GM18520 (cell line): ENCODE measurements at regions not wholly inside any gene's neighbourhood (a gene's known extent, or its start where the extent isn't known, plus 50 kb on each side); places are given as distances from the start of the nearest gene placed in this dataset.

Experiments used
- ATAC-seq: cut with Tn5 transposase; IDR thresholded peaks from one replicate; pipeline ENCODE4 v1.9.1; 2021; ENCODE audit not compliant: unreplicated experiment

DNA sequence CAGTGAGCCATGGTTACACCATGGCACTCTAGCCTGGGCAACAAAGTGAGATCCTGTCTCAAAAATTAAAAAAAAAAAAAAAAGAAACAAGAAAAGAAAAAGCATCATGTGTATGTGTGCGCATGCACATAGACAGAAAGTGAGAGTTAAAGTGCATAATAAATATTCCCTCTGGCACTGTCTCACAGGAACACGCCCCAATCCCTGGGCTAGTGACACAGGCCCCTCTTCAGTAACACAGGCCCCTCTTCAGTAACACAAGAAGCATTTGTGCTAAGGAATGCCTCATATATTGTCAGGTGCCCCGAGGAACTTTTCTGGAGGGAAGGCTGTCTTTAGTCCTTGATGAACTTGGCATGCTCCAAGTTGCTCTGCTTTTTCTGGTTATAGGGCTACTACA, 57.5 kb downstream of the RPL27A start:
- no peak for ATAC-seq

DNA sequence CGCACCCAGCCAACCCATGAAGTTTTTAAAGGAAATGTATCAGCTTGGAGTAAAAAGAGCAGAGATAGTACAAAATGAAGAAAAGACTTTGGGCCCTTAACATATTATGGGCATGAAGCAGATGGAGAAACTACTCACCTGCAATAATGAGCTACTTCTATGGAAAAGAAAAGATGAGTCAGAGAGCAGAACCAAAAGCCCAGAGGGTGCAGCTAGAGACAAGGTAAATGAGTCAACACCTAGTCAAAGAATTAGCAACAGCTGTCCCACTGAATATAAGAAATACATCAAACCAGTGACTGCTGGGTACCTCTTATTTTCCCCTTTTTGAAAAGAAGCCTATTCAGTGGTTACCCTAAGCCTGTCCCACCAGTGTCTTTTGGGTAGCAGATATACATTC, 61.8 kb downstream of the RPL27A start:
- ATAC-seq, result no peak

DNA sequence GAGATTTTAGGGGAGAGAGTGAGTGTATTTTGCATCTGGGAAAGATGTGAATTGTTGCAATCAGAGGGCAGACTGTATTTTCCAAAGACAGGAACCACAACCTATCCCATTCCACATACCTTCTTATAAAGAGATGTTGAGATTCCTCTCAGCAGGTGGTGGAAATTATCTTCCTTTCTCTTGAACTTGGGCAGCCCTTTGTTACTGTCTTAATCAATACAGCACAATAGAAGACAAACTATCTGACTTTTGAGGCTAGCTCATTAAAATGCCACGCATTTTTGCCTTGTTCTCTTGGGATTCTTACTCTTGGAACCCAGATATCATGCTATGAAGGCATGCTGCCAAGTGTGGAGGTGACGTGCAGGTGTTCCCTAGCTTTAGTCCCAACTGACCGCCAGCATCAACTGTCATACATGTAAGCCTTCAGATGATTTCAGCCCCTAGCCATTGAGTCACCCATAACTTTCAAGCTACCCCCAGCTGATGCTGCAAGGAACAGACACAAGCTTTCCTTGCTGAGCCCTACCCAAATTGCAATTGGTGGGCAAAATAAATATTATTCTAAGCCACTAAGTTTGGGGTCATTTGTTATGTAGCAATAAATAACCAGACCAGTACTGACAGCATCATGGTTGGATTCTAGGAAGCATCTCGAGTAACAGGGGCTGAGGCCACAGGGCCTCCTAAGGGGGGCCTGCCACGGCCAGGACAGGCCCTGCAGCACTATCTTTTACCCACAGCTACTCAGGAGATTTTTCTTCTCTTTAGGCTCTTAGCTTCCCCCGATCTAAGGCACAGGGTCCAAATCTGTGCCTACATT, 63.0 kb downstream of the RPL27A start:
- no peak for ATAC-seq

DNA sequence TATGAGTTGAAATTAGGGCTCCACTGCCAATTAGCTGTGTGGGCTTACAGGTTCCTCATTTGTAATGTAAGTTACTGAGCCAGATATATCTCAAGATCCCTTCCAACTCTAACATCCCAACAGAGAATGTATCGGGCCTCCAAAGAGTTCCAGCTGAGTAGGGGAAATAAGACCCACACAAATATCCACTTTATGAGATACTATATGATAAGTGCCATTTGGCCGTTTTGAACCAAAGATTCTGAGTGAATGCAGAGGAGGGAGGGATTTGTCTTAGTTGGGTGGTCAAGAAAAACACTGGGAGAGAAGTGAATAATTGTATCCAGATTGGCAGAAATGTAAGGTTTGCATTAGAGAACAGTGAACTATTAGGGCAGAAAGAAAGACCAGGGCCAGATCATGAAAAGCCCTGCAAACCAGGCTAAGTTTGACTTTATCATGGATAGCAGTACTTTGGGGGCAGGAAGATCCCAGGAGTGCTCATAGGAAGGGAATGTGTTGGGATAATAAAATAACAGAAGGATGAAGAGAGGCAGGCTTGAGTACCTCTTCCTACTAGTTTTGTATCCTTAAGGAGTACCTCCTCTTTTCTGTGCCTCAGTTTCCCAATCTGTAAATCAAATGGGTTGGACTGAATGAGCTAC, 63.9 kb downstream of the RPL27A start:
- ATAC-seq, result no peak

DNA sequence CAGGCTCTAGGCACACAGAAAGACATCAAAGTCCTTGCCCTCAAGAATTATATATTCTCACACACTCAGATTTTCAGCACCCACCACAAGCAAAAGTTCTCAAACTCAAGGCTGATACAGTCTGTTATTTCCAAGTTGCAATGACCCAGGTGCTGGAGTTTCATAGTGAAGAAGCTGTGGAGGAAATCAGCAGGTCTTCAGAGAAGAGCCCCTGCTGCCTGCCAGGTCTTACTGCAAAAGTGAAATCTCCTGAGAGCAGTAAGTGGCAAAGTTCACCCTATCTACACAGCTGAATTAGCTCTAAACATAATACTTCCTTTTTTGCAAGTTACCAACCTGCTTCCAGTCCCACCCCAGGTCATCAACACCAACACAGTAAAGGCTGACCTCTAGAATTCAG, 64.6 kb downstream of the RPL27A start:
- ATAC-seq, result no peak

DNA sequence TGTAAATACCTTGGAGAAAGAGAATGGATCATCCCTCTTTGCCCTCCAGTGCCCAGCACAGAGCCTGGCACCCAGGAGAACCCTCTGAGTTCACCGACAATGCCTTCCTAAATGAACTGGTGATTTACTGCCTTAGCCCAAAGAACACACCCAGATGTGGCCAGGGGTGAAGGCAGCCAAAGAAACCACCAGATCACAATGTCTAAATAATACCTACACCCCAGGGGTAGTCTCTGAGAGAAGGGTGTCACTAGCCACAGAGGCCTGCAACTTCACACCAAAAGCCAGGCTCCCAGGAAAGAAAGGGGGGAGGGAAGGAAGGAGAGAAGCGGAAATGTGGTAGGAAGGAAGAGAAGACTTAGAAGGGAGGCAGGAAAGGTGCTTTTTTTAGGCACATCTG, 65.7 kb downstream of the RPL27A start:
- ATAC-seq, result no peak

DNA sequence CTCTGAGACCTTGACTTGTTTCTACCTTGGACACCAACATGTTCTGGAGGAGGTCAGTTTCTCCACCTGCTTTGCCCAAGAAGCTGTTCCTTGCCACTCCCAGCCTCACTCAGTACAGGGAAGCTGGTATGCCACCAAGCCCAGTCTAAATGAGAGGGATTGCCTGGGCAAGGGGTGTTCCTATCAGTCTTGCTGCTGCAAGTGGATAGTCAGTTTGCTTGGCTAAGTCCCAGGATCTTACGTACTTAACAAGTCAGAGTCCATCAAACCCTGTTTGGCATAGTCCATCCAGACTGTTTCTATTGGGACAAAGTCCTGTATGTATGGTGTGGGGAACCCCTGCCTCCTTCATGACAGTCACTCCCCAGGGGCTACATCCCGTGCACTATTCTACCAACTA, 66.6 kb downstream of the RPL27A start:
- ATAC-seq, result no peak

DNA sequence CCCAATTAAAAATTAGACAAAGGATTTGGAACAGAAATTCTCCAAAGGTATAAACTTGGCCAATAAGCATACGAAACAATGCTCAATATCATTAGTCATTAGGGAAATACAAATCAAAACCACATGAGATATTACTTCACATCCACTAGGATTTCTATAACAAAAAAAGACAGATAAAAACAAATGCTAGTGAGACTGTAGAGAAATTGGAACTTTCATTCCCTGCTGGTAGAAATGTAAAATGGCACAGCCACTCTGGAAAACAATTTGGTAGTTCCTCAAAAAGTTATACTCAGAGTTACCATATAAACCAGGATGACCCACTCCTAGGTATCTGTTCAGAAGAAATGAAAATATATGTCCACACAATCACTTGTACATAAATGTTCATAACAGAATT, 71.6 kb downstream of the RPL27A start:
- no peak for ATAC-seq

DNA sequence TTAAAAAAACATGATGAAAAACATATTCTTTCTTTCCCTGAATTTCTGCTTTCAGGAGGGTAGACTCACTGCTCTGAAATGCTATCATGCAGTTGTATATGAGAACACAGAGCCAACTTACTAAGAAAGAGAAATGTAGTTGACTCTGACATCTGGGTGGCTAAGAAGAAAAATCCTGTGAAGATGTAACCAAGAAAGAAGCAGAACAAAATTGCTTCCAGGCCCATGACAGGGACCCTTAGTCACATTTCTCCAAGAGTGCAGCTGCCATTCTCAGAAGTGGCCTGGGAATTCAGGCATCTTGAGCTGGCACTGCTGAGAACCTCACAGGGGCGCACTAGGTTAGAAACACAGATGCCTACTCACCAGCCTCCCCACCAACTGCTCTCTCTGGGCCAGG, 73.6 kb downstream of the RPL27A start:
- no peak for ATAC-seq

DNA sequence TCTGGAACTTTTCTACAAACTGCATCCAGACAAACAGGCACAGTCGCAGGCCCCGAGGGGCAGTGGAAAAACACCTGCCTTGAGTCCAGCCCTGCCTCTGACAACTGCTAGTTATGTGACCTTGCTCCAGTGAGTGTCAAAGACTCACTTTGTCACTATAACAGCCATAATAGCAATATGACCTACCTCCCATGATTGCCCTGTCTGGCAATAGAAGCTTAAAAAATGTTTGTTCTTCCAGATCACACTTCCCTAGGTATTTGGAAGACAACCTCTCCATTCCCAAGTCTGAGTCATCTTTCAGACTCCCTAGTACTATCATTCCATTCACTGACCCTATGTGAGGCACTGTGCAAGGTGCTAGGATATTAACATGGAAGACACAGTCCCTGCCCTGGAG, 74.5 kb downstream of the RPL27A start:
- ATAC-seq, result no peak

DNA sequence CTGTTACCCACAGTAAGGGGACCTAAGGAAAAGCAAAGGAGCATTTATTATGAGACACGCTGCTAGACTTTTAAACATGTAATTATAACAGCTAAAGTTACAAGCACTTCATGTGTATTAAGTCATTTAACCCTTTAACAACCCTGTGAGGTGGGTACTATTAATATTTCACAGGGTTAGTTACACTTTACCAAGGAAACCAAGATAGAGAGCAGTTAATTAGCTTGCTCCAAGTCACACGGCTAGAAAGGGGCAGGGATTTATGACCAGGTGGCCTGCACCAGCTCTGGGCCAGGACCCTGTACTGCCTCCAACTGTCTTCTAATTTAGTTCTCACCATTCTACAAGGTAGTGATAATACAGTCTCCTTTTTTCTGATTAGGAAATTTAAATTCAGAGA, 74.9 kb downstream of the RPL27A start:
- no peak for ATAC-seq

DNA sequence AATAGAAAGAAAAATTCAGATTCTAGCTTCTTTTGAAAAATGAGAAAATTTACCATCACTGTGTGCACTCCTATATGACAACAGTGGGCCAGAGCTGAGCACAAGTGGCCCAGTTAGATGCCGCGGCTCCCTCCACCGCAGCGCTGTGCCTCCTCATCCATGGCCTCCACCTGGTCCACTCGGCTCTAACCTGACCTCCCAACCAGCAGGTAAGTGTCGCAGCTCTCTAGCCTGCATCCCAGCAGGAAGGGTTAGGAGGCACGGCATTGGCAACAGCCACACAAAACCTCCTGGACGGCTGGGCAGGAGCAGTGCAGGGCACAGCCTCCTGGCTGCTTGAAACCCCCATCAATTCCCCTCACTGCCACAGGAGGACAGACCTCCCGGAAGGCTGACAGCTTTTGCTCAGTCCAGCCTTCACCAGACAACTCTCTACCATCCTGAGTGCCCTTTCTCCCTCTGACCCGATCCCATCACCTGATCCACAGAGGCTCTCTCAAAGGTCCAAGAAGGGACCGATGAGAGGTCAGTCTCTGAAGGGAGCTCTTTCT, 76.1 kb downstream of the RPL27A start:
- no peak for ATAC-seq

DNA sequence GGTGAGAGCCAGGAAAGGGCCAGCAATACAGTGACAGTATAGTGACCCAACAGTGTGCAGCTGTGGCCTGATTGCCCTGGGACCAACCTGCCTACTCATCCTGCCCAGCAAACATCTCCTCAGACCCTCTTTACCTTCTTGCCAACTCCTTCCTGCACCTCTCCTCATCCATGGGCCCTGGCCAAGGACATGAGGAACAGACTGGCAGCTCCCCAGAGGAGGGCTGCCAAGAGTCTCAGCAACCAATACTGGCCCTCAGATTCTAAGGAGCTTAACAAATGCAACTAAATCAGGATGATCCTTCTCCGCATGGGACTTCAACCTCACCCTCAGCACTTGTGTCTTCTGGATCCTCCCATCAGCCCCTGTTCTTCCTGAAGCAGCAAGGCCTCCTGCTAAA, 77.0 kb downstream of the RPL27A start:
- ATAC-seq, result no peak

DNA sequence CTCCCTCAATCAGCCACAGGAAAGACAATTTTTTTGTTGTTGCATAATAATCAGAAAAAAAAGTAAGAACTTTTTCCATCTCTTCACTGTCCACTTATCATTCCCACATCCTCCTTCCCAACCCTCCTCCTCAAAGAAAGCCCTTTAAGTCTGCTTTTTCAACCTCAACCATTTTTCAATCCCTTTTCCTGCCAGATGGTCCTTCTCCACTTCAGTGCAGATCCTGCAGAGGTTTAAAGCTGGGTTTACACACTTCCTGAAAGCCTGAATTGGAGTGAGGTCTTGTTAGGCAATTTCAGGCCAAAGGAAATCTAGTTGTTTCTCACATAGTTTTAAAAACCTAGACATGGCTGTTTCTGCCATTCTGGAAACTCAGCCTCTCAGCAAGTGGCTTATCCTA, 78.3 kb downstream of the RPL27A start:
- no peak for ATAC-seq

DNA sequence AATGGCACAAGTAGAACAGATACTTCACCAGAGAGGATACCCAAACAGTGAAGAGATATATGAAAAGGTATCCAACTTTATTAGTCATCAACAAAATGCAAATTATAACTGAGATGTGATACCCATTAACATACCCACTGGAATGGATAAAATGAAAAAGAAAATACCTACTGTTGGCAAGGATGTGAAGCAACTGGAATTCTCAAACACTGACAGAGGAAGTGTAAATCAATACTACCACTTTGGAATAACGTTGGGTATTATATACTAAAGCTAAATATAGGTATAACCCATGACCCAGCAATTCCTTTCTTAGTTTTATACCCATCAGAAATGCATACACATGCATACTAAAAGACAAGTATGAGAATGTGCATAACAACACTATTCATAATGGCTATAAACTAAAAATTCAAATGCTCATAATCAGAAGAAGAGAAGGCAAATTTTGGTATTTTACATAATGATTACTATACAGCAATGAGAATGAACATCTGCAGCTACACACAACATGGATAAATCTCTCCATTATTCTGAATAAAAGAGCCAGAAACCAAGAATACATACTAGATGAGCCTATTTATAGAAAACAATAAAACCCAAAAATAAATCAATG, 80.6 kb downstream of the RPL27A start:
- no peak for ATAC-seq

DNA sequence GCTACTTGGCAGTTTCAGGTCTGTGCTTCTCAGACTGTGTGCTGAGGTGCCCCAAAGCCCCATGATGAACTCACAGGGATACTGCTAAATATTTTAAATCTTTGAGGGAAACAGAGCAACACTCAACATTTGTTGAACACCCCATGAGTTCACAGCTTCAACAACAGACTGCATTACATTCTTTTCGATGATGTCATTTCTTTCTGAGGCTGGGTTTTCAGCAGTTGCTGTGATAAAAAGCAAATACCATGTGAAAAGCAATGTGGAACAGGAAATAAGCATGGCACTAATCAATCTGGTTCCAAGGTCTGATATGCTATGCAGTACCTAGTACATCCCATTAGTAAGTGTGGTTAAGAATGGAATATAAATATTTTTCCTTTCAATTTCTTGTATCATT, 82.7 kb downstream of the RPL27A start:
- no peak for ATAC-seq

DNA sequence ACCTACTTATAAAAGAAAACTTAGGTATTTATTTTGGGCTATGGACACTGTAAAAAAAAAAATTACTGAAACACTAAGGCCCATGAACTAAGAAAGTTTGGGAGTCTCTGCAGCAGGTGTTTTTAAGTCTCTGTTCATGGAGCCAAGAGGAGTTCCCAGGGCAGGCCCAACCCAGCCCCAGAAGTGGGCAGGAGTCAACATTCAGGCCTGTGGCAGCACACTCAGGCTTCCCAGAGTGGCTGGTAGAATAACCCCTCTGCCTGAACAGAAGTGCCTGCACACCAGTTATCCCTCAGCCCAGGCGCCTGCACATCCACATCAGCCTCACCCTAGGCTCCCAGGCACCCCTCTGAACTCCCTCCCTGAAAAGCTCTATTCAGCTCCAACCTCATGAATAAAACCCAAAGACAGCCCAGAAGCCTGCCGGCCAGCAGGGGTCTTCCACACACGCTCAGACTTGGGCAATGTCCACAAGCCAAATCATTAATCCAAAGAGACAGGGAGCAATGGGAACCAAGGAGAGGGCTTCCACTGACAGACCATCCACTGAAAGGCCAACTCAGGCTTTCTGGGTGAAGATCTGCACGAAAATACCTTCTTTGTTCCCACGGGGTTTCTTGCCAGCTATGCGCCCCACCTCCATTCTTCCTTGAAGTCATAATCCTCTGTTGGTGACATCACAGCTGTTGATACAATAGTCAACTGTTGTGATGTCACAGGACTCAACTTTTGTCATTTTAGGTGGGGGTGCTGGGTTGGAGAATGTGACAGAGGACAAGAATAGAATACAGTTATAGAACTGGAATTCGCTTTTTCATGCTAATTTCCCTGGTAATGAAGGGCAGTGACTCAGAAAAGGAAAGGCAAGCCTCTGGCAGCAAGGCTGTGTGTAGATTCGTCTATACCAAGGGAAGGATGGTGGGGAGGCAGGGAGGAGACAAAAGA, 83.7 kb downstream of the RPL27A start:
- ATAC-seq, result no peak

DNA sequence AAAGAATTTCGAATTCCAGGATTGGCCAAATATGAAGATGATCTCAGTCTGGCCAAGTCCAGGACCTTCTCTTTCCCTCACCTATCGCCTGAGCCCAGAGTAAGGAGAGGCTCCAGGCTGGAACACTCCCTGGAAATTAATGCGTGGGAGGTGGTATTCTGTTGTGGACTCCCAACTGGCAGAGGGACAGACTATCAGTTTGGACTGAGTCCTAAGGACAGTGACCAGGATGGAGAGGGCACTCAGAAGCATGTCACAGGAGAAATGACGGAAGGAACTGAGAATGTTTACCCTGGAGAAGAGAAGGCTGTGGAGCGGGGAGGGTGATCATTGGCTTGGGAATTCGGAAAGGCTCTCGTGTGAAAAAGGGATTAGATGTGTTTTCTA, 84.4 kb downstream of the RPL27A start:
- ATAC-seq, result no peak

DNA sequence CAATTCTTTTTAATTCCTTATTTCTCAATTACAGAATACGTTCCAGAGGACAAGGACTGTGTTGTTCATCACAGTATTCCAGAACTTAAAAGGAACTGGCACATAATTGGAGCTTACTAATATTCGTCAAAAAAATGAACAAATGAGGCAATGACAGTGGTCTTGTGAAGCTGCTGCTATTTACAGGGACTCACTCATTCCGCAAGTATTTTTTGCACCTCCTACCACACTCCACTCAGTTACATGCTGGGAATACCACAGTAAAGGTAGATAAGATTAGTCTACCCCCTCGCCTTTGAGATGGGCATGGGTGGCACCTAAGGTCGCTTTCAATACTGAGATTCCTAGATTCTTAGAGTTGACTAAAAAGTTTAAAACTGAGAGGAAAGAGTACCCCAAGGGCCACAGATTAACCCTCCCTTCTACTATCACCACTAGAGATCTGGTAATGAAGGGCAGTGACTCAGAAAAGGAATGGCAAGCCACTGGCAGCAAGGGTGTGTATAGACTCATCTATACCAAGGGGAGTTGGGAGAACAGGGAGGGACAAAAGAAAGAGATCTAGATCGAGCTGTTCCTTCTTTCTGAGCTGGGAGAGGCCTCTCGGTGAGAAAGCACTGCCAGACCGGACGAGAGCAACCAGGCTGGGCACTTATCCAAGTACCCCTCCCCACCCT, 85.0 kb downstream of the RPL27A start:
- no peak for ATAC-seq

DNA sequence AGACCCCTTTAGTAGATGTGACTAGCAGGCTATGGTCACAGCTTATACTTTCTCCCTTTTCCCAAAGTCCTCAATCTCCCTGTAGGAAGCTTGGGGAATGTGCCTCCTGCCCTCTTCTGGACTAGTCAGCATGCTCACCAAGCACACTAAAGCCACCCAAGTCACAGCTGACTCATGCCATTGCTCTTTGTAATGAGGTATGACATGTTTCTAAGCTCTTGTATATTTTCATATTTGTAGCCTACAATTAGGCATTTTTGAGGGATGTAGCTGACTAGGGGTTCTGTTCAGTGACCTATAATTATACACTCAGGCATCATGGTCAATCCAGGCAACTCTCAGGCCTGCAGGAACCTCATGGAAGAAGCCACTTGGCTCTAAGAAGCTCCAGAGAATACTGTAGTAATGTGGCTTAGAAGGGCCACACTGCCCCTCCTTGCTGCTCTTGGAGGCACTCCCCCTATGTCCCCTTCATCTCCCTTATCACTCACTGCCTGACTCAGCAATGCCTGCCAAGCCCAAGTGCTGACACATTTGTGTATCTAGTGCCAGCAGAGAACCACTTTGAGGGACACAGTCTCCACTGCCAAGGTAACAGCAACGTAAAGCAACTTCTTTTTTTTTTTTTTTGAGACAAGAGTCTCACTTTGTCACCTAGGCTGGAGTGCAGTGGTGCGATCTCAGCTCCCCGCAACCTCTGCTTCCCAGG, 86.2 kb downstream of the RPL27A start:
- ATAC-seq, result no peak
